ENCODE measurements at regions not wholly inside any gene's neighbourhood (a gene's known extent, or its start where the extent isn't known, plus 50 kb on each side); places are given as distances from the start of the nearest gene placed in this dataset.
A peak's percentile ranks its signal among the peaks of the same experiment; 100 is the strongest.

DNA sequence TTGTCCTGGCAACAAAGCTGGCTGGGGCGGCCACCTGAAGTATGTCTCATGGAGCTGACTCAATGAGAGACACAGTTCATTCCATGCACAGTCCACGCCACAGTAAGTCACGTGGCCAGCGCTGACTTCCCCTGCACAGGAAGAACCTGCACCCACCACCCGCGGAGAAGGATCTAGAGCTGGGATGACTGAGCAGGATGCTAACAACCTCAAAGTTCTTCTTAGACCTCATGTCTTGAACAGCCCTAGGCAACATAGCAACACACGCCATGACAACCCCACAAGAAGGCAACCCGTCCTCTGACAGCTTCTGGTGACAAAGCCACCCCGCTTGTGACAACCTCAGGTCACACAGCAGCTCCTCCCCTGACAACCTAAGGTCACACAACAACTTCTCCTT is 76.9 kb upstream of the B3GAT1 start:
- intact Hi-C loops (cut with micrococcal nuclease) (no loop called here), in situ Hi-C loops (cut with MboI) (no loop called here)
- ChIA-PET POLR2A (no interaction called here), CTCF (ENCODE audit: low intra/inter-chr PET ratio) (no interaction called here)
- WGBS (ENCODE audit: insufficient coverage, low coverage, missing lambda C conversion rate), result 1% methylated on average over 9 of the region's 9 CpGs
- Histone ChIP-seq H3K4me2 (ENCODE audit: insufficient read depth, low read length) (no peak overlapping the region), H3K4me1 (replicated peaks in 1 of 2; ENCODE audit: control insufficient read depth in 2 of 2, insufficient read depth in 2 of 2, low read length in 2 of 2) (no peaks in the 10 kb centered on the region), H3K79me2 (ENCODE audit: control insufficient read depth, insufficient read depth, low read length) (no peaks in the 10 kb centered on the region), H3K9me3 (replicated peaks; ENCODE audit: control insufficient read depth, insufficient read depth, low read depth, low read length) (no peaks in the 10 kb centered on the region), H3K9me1 (ENCODE audit: control insufficient read depth, insufficient read depth, low read length) (no peaks in the 10 kb centered on the region), H3K9ac (ENCODE audit: insufficient read depth in 1 of 2, low read depth in 2 of 2, low read length in 2 of 2) (no peak overlapping the region), H3K27me3 (ENCODE audit: control insufficient read depth in 2 of 2, insufficient read depth in 2 of 2, low read length in 2 of 2) (peaks cover 0 to 12% of the 10 kb centered on the region in 2 experiments; a peak in 2 of 5 replicates), H3K36me3 (ENCODE audit: control insufficient read depth, insufficient read depth, low read length) (no peaks in the 10 kb centered on the region), H2AFZ (ENCODE audit: low read depth, low read length) (no peak overlapping the region), H3K27ac (ENCODE audit: extremely low read depth, low read depth, low read length) (no peak overlapping the region), H4K20me1 (replicated peaks; ENCODE audit: control insufficient read depth, insufficient read depth, low read length) (no peaks in the 10 kb centered on the region), H3K4me3 (no peak overlapping the region)
- ATAC-seq, result no peak; the same call in 2 of the 3 replicates
- no TSS peak for BruUV-seq (replicated peaks)
- FAIRE-seq, result no peak
- TF ChIP-seq, protein P1, sequence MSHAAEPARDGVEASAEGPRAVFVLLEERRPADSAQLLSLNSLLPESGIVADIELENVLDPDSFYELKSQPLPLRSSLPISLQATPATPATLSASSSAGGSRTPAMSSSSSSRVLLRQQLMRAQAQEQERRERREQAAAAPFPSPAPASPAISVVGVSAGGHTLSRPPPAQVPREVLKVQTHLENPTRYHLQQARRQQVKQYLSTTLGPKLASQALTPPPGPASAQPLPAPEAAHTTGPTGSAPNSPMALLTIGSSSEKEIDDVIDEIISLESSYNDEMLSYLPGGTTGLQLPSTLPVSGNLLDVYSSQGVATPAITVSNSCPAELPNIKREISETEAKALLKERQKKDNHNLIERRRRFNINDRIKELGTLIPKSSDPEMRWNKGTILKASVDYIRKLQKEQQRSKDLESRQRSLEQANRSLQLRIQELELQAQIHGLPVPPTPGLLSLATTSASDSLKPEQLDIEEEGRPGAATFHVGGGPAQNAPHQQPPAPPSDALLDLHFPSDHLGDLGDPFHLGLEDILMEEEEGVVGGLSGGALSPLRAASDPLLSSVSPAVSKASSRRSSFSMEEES (CRISPR knock-in tag; IDR thresholded peaks at IDR 0.05), result peak; percentile 47
- TF ChIP-seq, protein P2, sequence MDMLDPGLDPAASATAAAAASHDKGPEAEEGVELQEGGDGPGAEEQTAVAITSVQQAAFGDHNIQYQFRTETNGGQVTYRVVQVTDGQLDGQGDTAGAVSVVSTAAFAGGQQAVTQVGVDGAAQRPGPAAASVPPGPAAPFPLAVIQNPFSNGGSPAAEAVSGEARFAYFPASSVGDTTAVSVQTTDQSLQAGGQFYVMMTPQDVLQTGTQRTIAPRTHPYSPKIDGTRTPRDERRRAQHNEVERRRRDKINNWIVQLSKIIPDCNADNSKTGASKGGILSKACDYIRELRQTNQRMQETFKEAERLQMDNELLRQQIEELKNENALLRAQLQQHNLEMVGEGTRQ (CRISPR knock-in tag; IDR thresholded peaks at IDR 0.05), result peak; percentile 70
- no peak for TF ChIP-seq SAFB (IDR thresholded peaks at IDR 0.05; ENCODE audit: borderline replicate concordance, low read depth, low read length)
- 0 out of 2 replicates have a peak, but pooled peaks have one; percentile 25 for TF ChIP-seq ZNF134 (CRISPR knock-in tag; conservative IDR thresholded peaks at IDR 0.05)
- no peak for TF ChIP-seq EWSR1 (IDR thresholded peaks at IDR 0.05; ENCODE audit: borderline replicate concordance, low read depth, partially characterized antibody)
- no peak for DNase-seq (ENCODE audit: extremely low read depth in 1 of 4, low spot score in 3 of 4)
